ENCODE measurements at regions not wholly inside any gene's neighbourhood (a gene's known extent, or its start where the extent isn't known, plus 50 kb on each side); places are given as distances from the start of the nearest gene placed in this dataset.

- no peaks in the 10 kb centered on the region for H3K27me3 ChIP-seq (ENCODE audit: control insufficient read depth, insufficient read depth, low read length)
- no peak overlapping the region for H3K9ac ChIP-seq (ENCODE audit: low read depth, low read length)
- no peak overlapping the region for H3K4me3 ChIP-seq (ENCODE audit: low read depth, low read length)
- H3K9me3 ChIP-seq (ENCODE audit: control insufficient read depth, insufficient read depth, low read length), result no peaks in the 10 kb centered on the region
- H3K4me1 ChIP-seq (ENCODE audit: control insufficient read depth, insufficient read depth, low read length), result no peaks in the 10 kb centered on the region
- no peaks in the 10 kb centered on the region for H3K36me3 ChIP-seq (ENCODE audit: control insufficient read depth, insufficient read depth, low read length)
Observed at GRCh38 chr3:135622215-135622614, 343.3 kb upstream of the PPP2R3A start.

DNA sequence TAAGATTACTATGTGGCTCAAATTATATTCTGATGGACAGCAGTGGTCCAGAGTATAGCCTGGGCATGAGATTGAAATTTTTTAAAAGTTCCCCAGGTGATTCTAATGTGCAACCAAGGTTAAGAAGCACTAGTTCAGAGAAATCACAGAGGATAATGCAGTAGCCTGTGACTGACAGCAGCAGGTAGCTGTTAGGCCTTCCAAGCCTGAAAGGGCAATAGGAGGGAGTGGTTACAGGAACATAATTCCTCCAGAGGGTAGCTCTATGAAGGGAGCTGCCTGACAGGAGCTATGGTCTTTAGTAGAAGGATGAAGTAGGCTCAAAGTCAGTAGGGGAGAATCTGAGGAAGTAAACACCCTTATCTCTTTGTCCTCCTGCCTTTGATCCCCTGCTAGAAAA is 342.9 kb upstream of the PPP2R3A start:
- H3K4me1 ChIP-seq (ENCODE audit: control insufficient read depth, insufficient read depth, low read length), result no peaks in the 10 kb centered on the region
- no peaks in the 10 kb centered on the region for H3K36me3 ChIP-seq (ENCODE audit: control insufficient read depth, insufficient read depth, low read length)
- no peaks in the 10 kb centered on the region for H3K9me3 ChIP-seq (ENCODE audit: control insufficient read depth, insufficient read depth, low read length)
- no peak overlapping the region for H3K9ac ChIP-seq (ENCODE audit: low read depth, low read length)
- H3K27me3 ChIP-seq (ENCODE audit: control insufficient read depth, insufficient read depth, low read length), result no peaks in the 10 kb centered on the region
- H3K4me3 ChIP-seq (ENCODE audit: low read depth, low read length), result no peak overlapping the region

DNA sequence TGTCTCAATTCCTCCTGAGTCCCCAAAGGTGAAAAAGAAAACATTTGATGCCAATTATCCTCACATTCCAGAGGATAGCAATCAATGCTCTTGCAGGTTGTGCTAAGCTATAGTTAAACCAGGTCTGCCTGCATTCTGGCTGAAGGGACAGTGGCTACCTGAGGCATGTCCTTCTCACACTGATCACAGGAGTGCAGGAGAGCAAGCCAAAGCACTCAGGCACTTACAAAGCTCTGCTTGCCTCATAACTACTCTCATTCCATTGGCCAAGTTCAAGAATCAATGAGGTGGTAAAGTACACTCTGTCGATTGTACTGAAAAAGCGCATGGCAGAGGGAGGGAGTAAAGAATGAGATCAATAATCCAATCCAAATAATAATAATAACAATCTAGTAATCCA is 342.0 kb upstream of the PPP2R3A start:
- Histone ChIP-seq H3K36me3 (ENCODE audit: control insufficient read depth, insufficient read depth, low read length) (no peaks in the 10 kb centered on the region), H3K9ac (ENCODE audit: low read depth, low read length) (no peak overlapping the region), H3K9me3 (ENCODE audit: control insufficient read depth, insufficient read depth, low read length) (no peaks in the 10 kb centered on the region), H3K4me1 (ENCODE audit: control insufficient read depth, insufficient read depth, low read length) (no peaks in the 10 kb centered on the region), H3K4me3 (ENCODE audit: low read depth, low read length) (no peak overlapping the region), H3K27me3 (ENCODE audit: control insufficient read depth, insufficient read depth, low read length) (no peaks in the 10 kb centered on the region)

DNA sequence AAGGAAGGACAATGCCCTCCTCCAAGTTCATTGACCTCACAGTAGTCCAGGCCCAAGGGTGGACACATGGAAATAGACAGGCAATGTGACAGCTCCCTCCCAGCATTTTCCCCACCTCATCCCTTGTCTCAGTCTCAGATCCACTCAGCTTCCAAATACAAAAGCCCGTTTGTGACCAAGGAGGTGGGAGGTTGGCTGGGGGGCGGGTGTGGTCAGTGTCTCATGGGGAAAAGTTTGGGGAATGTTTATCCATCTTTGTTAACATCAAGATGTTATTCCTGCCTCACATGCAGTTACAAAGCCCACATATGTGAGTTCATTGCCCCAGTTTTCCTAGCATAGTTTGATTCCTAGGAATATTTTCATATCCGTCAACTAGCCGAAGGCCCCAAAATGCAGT is 338.5 kb upstream of the PPP2R3A start:
- H3K27me3 ChIP-seq (ENCODE audit: control insufficient read depth, insufficient read depth, low read length), result no peaks in the 10 kb centered on the region
- no peak overlapping the region for H3K4me3 ChIP-seq (ENCODE audit: low read depth, low read length)

DNA sequence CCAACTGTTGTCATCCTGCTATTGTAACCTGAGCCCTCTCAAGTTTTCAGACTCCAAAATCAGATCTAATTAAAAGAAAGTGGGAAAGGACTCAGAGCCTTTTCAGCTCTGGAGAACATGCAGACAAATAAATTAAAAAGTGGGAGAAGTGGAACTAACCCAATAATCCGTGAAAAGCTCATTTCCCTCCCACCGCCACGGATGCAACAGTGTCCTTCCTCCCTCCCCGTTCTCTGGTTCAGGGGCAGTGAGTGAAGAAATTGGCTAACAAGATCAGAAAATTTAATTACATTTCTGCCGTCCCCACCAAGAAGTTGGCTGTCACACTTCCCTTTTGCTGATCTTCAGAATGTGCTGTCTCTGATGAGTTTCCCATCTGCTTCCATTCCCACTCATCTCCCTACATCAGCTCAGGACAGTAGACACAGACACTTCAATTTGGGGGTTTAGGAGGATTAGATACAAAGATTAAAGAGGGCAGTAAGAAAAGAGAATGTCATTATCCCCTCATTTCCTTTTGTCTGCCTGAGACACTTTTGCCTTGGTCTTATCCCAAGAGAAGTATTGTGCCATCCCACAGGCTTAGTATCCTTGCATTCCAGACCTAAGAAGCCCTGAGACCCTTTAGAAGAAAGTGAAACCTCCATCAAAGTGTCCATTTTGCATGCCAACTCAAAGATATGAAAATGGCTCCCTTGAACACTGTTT is 335.7 kb upstream of the PPP2R3A start:
- H3K36me3 ChIP-seq (ENCODE audit: control insufficient read depth, insufficient read depth, low read length), result no peaks in the 10 kb centered on the region
- no peak overlapping the region for H3K4me3 ChIP-seq (ENCODE audit: low read depth, low read length)
- H3K9me3 ChIP-seq (ENCODE audit: control insufficient read depth, insufficient read depth, low read length), result no peaks in the 10 kb centered on the region
- no peaks in the 10 kb centered on the region for H3K4me1 ChIP-seq (ENCODE audit: control insufficient read depth, insufficient read depth, low read length)
- no peaks in the 10 kb centered on the region for H3K27me3 ChIP-seq (ENCODE audit: control insufficient read depth, insufficient read depth, low read length)
- H3K9ac ChIP-seq (ENCODE audit: low read depth, low read length), result no peak overlapping the region

More for the DNA sequence above, 338.5 kb upstream of the PPP2R3A start:
- H3K36me3 ChIP-seq (ENCODE audit: control insufficient read depth, insufficient read depth, low read length), result no peaks in the 10 kb centered on the region
- no peak overlapping the region for H3K9ac ChIP-seq (ENCODE audit: low read depth, low read length)
- no peaks in the 10 kb centered on the region for H3K9me3 ChIP-seq (ENCODE audit: control insufficient read depth, insufficient read depth, low read length)
- no peaks in the 10 kb centered on the region for H3K4me1 ChIP-seq (ENCODE audit: control insufficient read depth, insufficient read depth, low read length)

DNA sequence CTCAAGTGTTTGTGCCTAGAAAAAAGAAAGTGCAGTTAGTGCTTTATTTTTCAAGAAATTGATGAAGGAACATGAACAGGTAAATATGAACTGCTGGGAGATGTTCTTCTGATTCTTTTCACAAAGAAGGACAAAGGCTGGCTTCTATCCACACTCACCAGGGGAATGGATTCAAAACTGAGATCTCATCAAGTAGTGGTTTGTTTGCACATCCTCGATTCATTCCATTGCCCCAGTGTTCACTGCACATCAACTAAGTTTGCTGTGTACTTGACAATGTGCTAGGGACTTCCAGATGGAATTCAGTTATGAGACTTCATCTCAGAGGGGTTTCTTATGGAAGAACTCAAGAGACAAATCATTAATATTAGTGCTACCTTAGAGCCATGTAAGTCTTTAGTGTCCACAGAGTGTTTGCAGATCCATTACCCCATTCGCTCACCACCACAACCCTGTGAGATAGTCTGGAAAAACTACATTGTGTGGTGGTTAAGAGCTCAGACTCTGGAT is 332.9 kb upstream of the PPP2R3A start:
- no peak overlapping the region for H3K9ac ChIP-seq (ENCODE audit: low read depth, low read length)
- no peaks in the 10 kb centered on the region for H3K36me3 ChIP-seq (ENCODE audit: control insufficient read depth, insufficient read depth, low read length)
- no peaks in the 10 kb centered on the region for H3K27me3 ChIP-seq (ENCODE audit: control insufficient read depth, insufficient read depth, low read length)
- no peak overlapping the region for H3K4me3 ChIP-seq (ENCODE audit: low read depth, low read length)
- H3K4me1 ChIP-seq (ENCODE audit: control insufficient read depth, insufficient read depth, low read length), result no peaks in the 10 kb centered on the region
- H3K9me3 ChIP-seq (ENCODE audit: control insufficient read depth, insufficient read depth, low read length), result no peaks in the 10 kb centered on the region

DNA sequence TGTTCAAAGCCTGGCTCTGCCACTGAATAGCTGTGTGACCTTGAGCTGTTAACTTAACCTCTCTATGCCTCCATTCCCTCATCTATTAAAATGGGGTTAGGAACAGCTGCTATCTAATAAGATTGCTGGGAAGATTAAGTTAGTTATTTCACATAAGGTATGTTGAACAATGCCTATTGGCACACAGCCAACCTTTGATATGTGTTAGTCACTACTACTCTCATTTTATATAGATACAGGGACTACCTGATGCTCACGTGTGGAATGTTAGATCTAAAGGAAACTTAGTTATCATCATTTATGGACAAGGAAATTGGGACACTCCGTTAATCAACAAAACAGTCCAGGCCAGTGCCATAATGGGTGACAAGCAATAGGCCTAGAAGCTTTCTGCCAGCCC is 332.4 kb upstream of the PPP2R3A start:
- Histone ChIP-seq H3K27me3 (ENCODE audit: control insufficient read depth, insufficient read depth, low read length) (no peaks in the 10 kb centered on the region), H3K4me3 (ENCODE audit: low read depth, low read length) (no peak overlapping the region), H3K9me3 (ENCODE audit: control insufficient read depth, insufficient read depth, low read length) (no peaks in the 10 kb centered on the region), H3K9ac (ENCODE audit: low read depth, low read length) (no peak overlapping the region), H3K4me1 (ENCODE audit: control insufficient read depth, insufficient read depth, low read length) (no peaks in the 10 kb centered on the region), H3K36me3 (ENCODE audit: control insufficient read depth, insufficient read depth, low read length) (no peaks in the 10 kb centered on the region)

GRCh38 chr3:135636596-135636995 is 328.9 kb upstream of the PPP2R3A start:
- Histone ChIP-seq H3K36me3 (ENCODE audit: control insufficient read depth, insufficient read depth, low read length) (no peaks in the 10 kb centered on the region), H3K4me1 (ENCODE audit: control insufficient read depth, insufficient read depth, low read length) (no peaks in the 10 kb centered on the region), H3K9ac (ENCODE audit: low read depth, low read length) (no peak overlapping the region), H3K27me3 (ENCODE audit: control insufficient read depth, insufficient read depth, low read length) (no peaks in the 10 kb centered on the region), H3K4me3 (ENCODE audit: low read depth, low read length) (no peak overlapping the region), H3K9me3 (ENCODE audit: control insufficient read depth, insufficient read depth, low read length) (no peaks in the 10 kb centered on the region)

- Histone ChIP-seq H3K27me3 (ENCODE audit: control insufficient read depth, insufficient read depth, low read length) (no peaks in the 10 kb centered on the region), H3K9me3 (ENCODE audit: control insufficient read depth, insufficient read depth, low read length) (no peaks in the 10 kb centered on the region), H3K9ac (ENCODE audit: low read depth, low read length) (no peak overlapping the region), H3K4me1 (ENCODE audit: control insufficient read depth, insufficient read depth, low read length) (no peaks in the 10 kb centered on the region), H3K36me3 (ENCODE audit: control insufficient read depth, insufficient read depth, low read length) (no peaks in the 10 kb centered on the region), H3K4me3 (ENCODE audit: low read depth, low read length) (no peak overlapping the region)
Observed at GRCh38 chr3:135637013-135637412, 328.5 kb upstream of the PPP2R3A start.

GRCh38 chr3:135641761-135642160 is 323.8 kb upstream of the PPP2R3A start:
- no peak overlapping the region for H3K4me3 ChIP-seq (ENCODE audit: low read depth, low read length)
- H3K27me3 ChIP-seq (ENCODE audit: control insufficient read depth, insufficient read depth, low read length), result no peaks in the 10 kb centered on the region
- H3K9ac ChIP-seq (ENCODE audit: low read depth, low read length), result no peak overlapping the region
- H3K36me3 ChIP-seq (ENCODE audit: control insufficient read depth, insufficient read depth, low read length), result no peaks in the 10 kb centered on the region
- H3K4me1 ChIP-seq (ENCODE audit: control insufficient read depth, insufficient read depth, low read length), result no peaks in the 10 kb centered on the region
- H3K9me3 ChIP-seq (ENCODE audit: control insufficient read depth, insufficient read depth, low read length), result no peaks in the 10 kb centered on the region

DNA sequence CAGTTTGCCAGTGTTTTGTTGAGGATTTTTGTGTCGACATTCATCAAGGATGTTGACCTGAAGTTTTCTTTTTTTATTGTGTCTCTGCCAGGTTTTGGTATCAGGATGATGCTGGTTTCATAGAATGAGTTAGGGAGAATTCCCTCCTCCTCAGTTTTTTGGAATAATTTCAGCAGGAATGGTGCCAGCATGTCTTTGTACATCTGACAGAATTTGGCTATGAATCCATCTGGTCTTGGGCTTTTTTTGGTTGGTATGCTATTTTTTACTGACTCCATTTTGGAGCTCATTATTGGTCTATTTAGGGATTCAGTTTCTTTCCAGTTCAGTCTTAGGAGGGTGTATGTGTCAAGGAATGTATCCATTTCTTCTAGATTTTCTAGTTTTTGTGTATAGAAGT is 320.0 kb upstream of the PPP2R3A start:
- Histone ChIP-seq H3K9me3 (ENCODE audit: control insufficient read depth, insufficient read depth, low read length) (no peaks in the 10 kb centered on the region), H3K36me3 (ENCODE audit: control insufficient read depth, insufficient read depth, low read length) (no peaks in the 10 kb centered on the region), H3K4me1 (ENCODE audit: control insufficient read depth, insufficient read depth, low read length) (no peaks in the 10 kb centered on the region), H3K9ac (ENCODE audit: low read depth, low read length) (no peak overlapping the region), H3K4me3 (ENCODE audit: low read depth, low read length) (no peak overlapping the region), H3K27me3 (ENCODE audit: control insufficient read depth, insufficient read depth, low read length) (no peaks in the 10 kb centered on the region)

DNA sequence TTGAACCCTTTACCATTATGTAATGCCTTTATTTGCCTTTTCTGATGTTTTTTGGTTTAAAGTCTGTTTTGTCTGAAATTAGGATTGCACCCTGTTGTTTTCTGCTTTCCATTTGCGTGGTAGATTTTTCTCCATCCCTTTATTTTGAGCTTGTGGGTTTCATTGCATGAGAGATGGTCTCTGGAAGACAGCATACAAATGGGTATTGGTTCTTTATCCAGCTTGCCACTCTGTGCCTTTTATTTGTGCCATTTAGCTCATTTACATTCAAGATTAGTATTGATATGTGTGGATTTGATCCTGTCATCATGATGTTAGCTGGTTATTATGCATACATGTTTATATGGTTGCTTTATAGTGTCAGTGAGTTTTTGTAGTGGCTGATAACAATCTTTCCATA is 318.7 kb upstream of the PPP2R3A start:
- H3K4me3 ChIP-seq (ENCODE audit: low read depth, low read length), result no peak overlapping the region
- no peaks in the 10 kb centered on the region for H3K27me3 ChIP-seq (ENCODE audit: control insufficient read depth, insufficient read depth, low read length)
- no peaks in the 10 kb centered on the region for H3K36me3 ChIP-seq (ENCODE audit: control insufficient read depth, insufficient read depth, low read length)
- H3K4me1 ChIP-seq (ENCODE audit: control insufficient read depth, insufficient read depth, low read length), result no peaks in the 10 kb centered on the region
- no peaks in the 10 kb centered on the region for H3K9me3 ChIP-seq (ENCODE audit: control insufficient read depth, insufficient read depth, low read length)
- no peak overlapping the region for H3K9ac ChIP-seq (ENCODE audit: low read depth, low read length)
